Left ventricle myocardium inferior (tissue), 1 donor: ENCODE measurements at regions not wholly inside any gene's neighbourhood (a gene's known extent, or its start where the extent isn't known, plus 50 kb on each side); places are given as distances from the start of the nearest gene placed in this dataset.

Experiments
- DNase-seq: peaks from one replicate; pipeline ENCODE4 v3.0.0-alpha.2; 2020
- H3K27ac ChIP-seq: fragments of 200-600 bp; replicated peaks from 2 replicates; pipeline ENCODE4 v1.8.0; 2021
- H3K27me3 ChIP-seq: fragments of 200-600 bp; 2 replicates; pipeline ENCODE4 v1.8.0; 2021; ENCODE audit warnings: low read depth
- H3K36me3 ChIP-seq: fragments of 200-600 bp; 2 replicates; pipeline ENCODE4 v1.8.0; 2021
- H3K4me1 ChIP-seq: fragments of 200-600 bp; 2 replicates; pipeline ENCODE4 v1.8.0; 2021
- H3K4me3 ChIP-seq: fragments of 200-600 bp; 2 replicates; pipeline ENCODE4 v1.8.0; 2021; ENCODE audit warnings: mild to moderate bottlenecking, moderate library complexity
- H3K9me3 ChIP-seq: fragments of 200-600 bp; replicated peaks from 2 replicates; pipeline ENCODE4 v1.8.0; 2021
- CTCF ChIP-seq: fragments of 200-600 bp; IDR thresholded peaks from 2 replicates; pipeline ENCODE4 v1.8.0; 2021; ENCODE audit warnings: antibody characterized with exemption, mild to moderate bottlenecking, borderline replicate concordance
- intact Hi-C: fragments of 100-400 bp; cut with micrococcal nuclease; formaldehyde crosslinking; loops from one replicate; pipeline ENCODE4 v1.11.0; 2022
- donor health status: DM: no; HTN: yes; CAD: no; lungs with severe emphysema.

GRCh38 chr14:100638211-100638855, 51.1 kb upstream of the BEGAIN start:
- intact Hi-C loops: no loop called here
- no peaks in the 10 kb centered on the region for H3K4me1 ChIP-seq
- H3K36me3 ChIP-seq: no peaks in the 10 kb centered on the region
- H3K4me3 ChIP-seq: no peak overlapping the region
- H3K27me3 ChIP-seq: peaks cover 55% of the 10 kb centered on the region
- no peak for DNase-seq
- no peak overlapping the region for H3K27ac ChIP-seq
- no peak for TF ChIP-seq CTCF
- H3K9me3 ChIP-seq: no peaks in the 10 kb centered on the region

- no peak overlapping the region for H3K4me3 ChIP-seq
- TF ChIP-seq CTCF: no peak
- H3K9me3 ChIP-seq: no peaks in the 10 kb centered on the region
- intact Hi-C loops: no loop called here
- peaks cover 46% of the 10 kb centered on the region for H3K27me3 ChIP-seq
- no peak overlapping the region for H3K27ac ChIP-seq
- no peaks in the 10 kb centered on the region for H3K4me1 ChIP-seq
- no peak for DNase-seq
- H3K36me3 ChIP-seq: no peaks in the 10 kb centered on the region
These were observed 52.1 kb upstream of the BEGAIN start for GRCh38 chr14:100639280-100639679.

GRCh38 chr14:100640471-100641273, 53.5 kb upstream of the BEGAIN start:
- no peak for DNase-seq
- TF ChIP-seq CTCF: no peak
- no peaks in the 10 kb centered on the region for H3K9me3 ChIP-seq
- H3K4me3 ChIP-seq: no peak overlapping the region
- peaks cover 41% of the 10 kb centered on the region for H3K27me3 ChIP-seq
- intact Hi-C loops: loop anchor here (10.0 kb wide), 1 partner anchor 196 kb away; no protein-coding TSS in a partner anchor
- no peaks in the 10 kb centered on the region for H3K4me1 ChIP-seq
- no peaks in the 10 kb centered on the region for H3K36me3 ChIP-seq
- H3K27ac ChIP-seq: no peak overlapping the region

GRCh38 chr14:100641274-100641860, 54.1 kb upstream of the BEGAIN start:
- no peak for TF ChIP-seq CTCF
- Histone ChIP-seq H3K27ac (no peak overlapping the region), H3K4me3 (no peak overlapping the region), H3K9me3 (peaks cover 5% of the 10 kb centered on the region), H3K27me3 (peaks cover 37% of the 10 kb centered on the region), H3K36me3 (no peaks in the 10 kb centered on the region), H3K4me1 (no peaks in the 10 kb centered on the region)
- DNase-seq: no peak
- intact Hi-C loops: loop anchor here (10.0 kb wide), 1 partner anchor 197 kb away; no protein-coding TSS in a partner anchor

- TF ChIP-seq CTCF: no peak
- Histone ChIP-seq H3K4me3 (no peak overlapping the region), H3K27me3 (peaks cover 45% of the 10 kb centered on the region), H3K9me3 (peaks cover 5% of the 10 kb centered on the region), H3K4me1 (no peaks in the 10 kb centered on the region), H3K27ac (no peak overlapping the region), H3K36me3 (no peaks in the 10 kb centered on the region)
- intact Hi-C loops: loop anchor here (10.0 kb wide), 1 partner anchor 199 kb away; no protein-coding TSS in a partner anchor
- DNase-seq: no peak
These were observed 56.2 kb upstream of the BEGAIN start for GRCh38 chr14:100643426-100643825.
